HG03457 (cell line): ENCODE measurements at regions not wholly inside any gene's neighbourhood (a gene's known extent, or its start where the extent isn't known, plus 50 kb on each side); places are given as distances from the start of the nearest gene placed in this dataset.
"Not testable (repeated sequence)": the region's sequence is repeated elsewhere in the genome, so short reads cannot be mapped to it uniquely, and the experiment has no call there.

Source experiments
- ATAC-seq: cut with Tn5 transposase; IDR thresholded peaks from one replicate; pipeline ENCODE4 v1.9.1; 2021; ENCODE audit warnings: moderate number of reproducible peaks; ENCODE audit not compliant: unreplicated experiment

DNA sequence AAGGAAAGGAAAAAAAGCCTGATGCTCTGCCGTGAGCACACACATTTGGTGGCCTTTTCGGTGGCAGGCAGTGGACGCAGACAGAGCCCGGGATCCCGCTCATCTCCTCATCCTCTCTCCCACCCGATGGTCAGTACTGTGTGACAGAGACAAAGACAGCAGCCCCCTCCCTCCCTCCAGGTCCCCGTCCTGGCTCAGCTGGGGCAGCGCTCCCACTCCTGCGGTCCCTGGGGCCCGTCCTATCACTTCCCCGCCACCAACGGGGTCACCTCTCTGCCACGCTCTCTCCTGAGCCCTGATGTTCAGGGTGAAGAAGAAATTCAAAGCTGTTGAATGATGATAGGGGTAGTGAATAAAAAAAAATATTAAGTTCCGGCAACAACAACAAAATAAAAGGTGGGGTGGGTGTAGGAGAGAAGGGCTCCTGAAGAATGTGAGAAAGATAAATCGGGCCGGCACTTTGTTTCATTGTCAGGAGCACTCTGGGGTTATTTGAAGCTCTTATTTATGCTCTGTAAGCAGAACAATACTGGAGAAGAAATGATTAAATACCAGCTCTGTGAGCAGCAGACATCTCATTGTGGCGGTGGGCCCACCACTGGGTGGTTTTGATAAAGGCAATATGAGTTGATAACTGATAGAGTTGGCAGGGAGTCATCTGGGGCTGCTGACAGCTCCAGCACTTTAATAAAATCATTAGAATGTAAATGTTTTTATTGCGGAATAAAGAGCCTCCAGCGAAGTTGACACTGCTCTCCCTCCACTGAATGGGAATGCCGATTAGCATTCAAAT lies 417.7 kb downstream of the IRX1 start:
- no peak for ATAC-seq

DNA sequence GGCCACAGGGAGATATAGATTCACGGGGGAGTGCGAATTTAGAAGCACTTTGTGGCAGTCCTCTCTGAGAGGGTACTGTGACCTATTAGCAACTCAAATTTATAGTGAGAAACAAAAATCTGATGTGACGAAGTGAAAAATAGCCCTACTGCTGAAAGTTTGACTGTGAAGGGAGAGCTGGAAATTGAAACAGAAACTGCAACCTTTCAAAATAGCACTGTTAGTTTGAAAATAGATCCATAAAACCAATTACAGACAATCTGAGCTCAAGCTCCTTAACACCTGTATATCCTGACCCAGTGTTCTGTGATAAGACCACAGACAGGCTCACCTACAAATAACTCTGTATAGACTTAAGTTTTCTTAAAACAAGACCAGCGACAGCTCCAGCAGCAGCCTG lies 420.1 kb downstream of the IRX1 start:
- ATAC-seq = no peak

GRCh38 chr5:4017076-4017803 lies 421.6 kb downstream of the IRX1 start:
- ATAC-seq = no peak

DNA sequence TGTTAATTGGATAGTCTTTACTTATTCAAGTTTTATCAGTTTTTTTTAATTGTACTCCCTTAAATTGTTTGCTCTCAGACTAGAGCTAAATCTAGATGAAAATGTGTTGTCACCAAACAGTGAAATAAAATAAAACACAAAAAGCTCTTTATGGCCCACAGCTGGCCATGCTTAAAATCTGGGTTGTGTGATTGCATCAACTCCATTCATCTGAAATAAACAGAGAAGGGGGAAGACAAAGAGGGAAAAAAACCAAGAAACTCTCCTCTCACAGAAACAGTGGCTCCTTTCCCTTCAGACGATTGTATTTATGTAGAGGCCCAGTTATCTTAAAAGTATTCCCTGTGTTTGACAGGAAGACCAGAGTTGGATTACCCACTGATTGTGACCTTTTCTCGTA lies 422.4 kb downstream of the IRX1 start:
- no peak for ATAC-seq

DNA sequence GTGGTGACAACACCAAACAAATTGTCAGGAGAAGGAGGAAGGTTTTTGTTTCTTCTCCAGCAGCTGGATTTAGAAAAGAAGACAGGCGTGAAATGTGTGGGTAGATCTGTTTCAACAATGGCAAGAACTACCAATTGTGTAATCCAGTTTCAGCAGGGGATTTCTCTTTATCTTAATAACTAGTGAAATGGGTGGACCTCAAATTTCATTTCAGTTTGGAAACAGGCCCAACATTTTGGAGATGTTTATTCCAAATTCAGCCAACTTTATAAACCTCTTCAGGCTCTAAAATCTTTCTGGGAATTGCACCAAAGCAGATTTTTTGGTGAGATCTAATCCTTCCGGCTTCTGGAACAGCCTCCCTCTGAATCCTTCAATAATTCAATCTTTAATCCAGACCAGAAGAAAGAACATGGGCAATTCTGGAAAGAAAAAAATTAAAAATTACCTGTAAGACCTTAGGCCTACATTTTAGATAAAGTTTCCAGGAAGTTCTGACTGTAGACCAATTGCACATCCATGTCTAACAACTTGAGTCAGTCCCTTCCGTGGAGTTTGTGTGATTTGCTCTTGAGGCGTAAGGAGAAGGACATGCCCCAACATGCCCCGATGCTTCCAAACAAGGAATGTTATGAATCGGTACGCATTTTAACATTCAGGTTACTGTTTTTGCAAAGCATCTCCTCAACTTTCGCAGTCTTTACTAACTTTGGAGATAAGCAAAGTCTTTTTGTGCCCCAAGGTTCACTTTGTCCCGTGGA lies 423.6 kb downstream of the IRX1 start:
- no peak for ATAC-seq

DNA sequence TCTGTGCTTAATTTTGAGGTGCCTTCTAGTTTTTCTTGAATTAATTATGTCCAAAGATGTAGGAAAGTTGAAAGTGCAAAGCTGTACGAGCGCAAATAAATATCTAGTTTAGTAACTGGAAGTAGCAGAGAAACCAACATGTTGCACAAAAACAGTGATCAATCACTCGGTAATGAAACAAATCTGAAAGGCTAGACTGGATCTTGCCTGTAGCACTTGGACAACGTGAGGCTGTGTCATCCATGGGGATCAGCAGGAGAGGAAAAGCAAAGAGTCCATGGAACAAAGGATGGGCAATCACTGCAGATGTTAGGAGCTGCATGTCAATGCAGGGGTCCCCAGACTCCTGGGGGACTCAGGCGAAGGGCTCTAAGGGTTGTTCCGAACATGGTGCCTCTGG lies 424.2 kb downstream of the IRX1 start:
- no peak for ATAC-seq

DNA sequence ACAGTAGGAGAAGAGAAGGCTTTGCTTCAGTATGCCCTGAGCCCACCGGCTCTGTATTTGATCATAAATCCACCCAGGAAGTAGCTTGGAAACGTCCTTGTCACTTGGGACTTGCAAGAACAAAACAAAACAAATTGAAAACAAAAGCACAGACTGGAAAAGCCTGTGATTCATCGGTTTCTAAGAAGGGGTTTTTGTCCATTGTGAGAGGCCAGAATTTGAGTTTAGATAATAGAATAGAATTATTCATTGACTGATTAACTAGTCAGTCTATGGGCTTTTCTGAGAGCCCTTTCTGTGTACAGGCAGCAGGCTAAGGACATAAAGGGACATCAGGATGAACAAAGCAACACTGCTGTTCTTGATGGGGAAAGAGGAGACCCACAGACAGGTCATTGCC lies 424.8 kb downstream of the IRX1 start:
- no peak for ATAC-seq

- no peak for ATAC-seq
These were observed 426.5 kb downstream of the IRX1 start for GRCh38 chr5:4022056-4022670.

DNA sequence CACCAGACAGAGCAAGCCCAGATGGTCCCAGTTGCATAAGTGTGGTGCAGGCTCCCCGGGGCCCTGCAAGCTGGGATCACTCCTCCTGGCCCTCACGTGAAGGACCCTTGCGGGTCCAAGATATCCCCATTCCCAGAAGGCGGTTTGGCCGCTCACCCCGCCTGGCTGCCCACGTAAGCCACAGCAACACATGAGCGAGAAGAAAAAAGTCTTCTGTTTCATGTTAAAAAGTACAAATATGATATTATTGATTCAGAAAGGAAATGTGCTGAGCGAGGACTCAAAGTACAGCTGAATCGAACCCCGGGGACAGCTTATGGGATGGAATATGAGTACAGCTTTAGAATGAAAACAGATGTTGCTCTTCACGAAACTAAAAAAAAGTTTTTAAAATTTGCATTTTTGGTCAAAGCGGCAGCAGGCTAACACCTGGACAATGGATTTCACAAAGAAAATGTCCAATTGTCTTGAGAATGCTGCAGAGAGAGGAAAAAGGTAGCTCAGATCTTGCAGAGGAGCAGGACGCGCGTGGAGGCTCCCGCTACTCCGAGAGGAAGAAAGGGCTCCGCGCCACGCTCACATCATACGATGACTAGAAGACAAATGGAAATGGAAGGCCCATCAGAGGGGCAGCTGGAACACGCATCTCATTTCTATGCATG lies 427.6 kb downstream of the IRX1 start:
- ATAC-seq = no peak

DNA sequence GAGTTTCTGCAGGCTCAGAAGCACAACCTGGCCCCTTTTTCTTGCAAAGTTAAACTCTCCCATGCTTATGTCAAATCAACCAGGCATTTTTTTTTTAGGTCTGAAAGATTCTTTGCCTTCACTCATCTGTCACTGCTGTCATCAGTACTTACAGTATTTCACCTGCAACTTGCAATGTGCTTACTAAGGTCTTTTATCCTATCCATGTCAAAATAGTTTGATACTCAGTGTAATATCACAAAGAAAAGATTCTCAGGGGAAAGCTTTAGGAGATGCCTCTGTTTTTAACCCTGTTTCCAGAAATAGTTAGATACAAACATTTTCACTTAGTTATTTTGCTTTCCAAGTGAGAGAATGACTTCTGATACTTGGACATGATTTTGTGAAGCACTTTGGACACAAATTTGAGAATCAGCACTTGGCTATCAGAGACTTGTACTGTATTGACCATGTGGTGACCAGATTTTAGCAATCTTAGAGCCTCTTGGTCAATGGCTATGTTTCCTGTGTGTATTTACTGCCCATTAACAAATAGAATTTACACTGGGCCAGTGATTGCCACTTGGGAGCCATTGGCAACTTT lies 428.2 kb downstream of the IRX1 start:
- no peak for ATAC-seq

GRCh38 chr5:4027088-4027734 lies 431.6 kb downstream of the IRX1 start:
- no peak for ATAC-seq

DNA sequence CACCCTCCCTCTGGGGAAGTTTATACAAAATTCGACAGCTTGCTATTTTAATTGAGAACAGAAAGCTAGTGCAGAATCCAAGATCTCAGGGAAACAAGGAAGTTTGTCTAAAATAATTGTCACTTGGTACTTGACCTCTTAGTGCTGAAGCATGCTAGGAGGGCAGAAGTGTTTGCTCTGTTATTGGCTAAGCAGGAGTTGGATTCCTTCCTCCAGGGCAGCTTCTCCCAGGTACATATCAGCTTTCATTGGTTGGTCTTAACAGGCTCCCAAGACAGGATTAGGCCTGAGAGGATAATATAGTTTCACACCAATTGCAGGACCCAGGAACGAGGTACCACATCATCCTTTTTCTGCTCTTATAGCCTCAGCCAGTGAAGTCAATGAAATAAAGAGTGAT lies 432.8 kb downstream of the IRX1 start:
- ATAC-seq = no peak

DNA sequence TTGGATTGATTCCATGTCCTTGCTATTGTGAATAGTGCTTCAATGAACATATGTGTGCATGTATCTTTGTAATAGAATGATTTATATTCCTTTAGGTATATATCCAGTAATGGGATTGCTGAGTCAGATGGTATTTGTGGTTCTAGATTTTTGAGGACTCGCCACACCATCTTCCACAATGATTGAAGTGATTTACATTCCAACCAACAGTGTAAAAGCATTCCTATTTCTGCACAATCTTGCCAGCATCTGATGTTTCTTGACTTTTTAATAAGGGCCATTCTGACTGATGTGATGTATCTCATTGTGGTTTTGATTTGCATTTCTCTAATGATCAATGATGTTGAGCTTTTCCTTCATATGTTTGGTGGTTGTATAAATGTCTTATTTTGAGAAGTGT lies 437.9 kb downstream of the IRX1 start:
- ATAC-seq = not testable (repeated sequence)

DNA sequence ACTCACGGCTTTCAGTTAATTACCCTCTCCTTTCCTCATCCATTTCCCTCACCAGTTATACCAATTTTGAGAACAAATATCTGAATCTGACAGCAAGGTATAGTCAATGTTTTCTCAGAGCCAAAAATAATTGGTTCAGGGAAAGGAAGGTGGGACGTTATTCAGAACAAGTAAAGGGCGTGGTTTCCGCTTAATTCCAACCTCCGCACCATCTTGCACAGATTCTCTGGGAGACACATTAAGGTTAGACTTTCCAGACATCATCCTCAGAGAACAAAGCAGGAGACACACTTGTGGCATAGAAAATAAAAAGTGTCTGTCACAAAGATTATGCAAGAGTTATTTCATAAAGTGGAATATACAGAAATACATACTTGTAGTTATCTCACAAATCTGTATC lies 441.2 kb downstream of the IRX1 start:
- no peak for ATAC-seq

DNA sequence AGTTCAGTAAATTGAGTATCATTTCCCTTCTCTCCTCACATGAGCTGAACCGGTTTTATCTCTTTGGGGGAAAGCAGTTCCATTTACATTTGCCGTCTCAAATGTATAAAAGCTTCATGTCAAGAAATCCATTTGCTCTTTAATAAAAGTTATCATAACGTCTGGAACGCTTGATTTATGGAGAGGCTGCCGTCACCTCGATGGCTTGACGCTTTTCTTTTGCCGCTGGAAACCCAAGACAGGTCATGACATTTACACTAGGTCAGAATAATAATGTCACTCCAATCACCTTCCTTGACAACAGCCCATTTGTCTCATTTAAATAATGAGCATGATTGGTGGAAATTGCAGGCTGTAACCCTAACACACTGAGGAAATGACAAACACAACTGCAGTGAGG lies 443.4 kb downstream of the IRX1 start:
- no peak for ATAC-seq

GRCh38 chr5:4042311-4042710 lies 446.7 kb downstream of the IRX1 start:
- no peak for ATAC-seq

- ATAC-seq = no peak
These were observed 447.5 kb downstream of the IRX1 start for GRCh38 chr5:4043135-4043534.

- ATAC-seq = no peak
These were observed 449.2 kb downstream of the IRX1 start for GRCh38 chr5:4044881-4045280.

- no peak for ATAC-seq
These were observed 452.8 kb downstream of the IRX1 start for GRCh38 chr5:4048398-4048797.

GRCh38 chr5:4050203-4050602 lies 454.6 kb downstream of the IRX1 start:
- ATAC-seq = no peak
